Activated naive CD4-positive, alpha-beta T cell (primary cell): ENCODE measurements at regions not wholly inside any gene's neighbourhood (a gene's known extent, or its start where the extent isn't known, plus 50 kb on each side); places are given as distances from the start of the nearest gene placed in this dataset.
"Not testable (repeated sequence)": the region's sequence is repeated elsewhere in the genome, so short reads cannot be mapped to it uniquely, and the experiment has no call there.

Experiments
- DNase-seq, 4 experiments: peaks; one replicate each; lab custom pipeline; 2025; lab: John Stamatoyannopoulos, UW

GRCh38 chr2:236901956-236902355 lies 183.7 kb upstream of the COPS8 start:
- no peak for DNase-seq

DNA sequence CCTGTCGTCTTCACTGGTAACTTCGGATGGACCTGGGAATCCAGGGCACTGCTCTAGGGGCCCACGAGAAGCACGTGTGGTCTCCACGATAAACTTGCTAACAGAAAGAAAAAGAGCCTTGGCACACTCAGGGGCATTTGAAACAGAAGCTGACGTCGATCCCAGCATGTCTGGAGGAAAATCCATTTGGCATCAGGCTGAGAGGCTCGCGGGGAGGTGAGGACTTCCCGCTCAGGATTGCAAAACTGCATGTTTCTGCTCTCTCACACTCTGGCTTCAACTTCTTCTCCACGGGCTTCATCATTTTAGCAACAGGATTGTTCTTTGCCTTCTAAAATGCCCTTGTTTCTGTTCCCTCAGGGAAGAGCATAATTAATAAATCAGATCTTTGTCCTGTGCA lies 181.7 kb upstream of the COPS8 start:
- no peak for DNase-seq

- no peak for DNase-seq
Measured at GRCh38 chr2:236904389-236905263, 181.1 kb upstream of the COPS8 start.

GRCh38 chr2:236905976-236906375 lies 179.7 kb upstream of the COPS8 start:
- DNase-seq: no peak

- no peak for DNase-seq
Measured at GRCh38 chr2:236908439-236909192, 177.1 kb upstream of the COPS8 start.

DNA sequence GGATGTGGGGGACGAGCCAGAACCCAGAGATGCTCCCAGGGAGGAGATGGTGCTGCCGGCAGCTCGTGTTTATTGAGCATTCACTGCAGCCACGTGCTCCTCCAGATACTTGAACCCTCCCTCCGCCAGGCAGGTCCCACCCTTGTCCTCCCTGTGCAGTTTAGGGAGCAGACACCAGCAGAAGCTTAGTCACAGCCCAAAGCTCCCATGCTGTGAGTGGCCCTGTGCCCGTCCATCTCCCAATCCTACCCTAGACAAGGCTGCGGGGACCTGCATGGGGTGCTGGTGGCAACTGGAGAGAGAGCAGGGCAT lies 176.5 kb upstream of the COPS8 start:
- no peak for DNase-seq

- no peak for DNase-seq
Measured at GRCh38 chr2:236909802-236910201, 175.9 kb upstream of the COPS8 start.

GRCh38 chr2:236910781-236911495 lies 174.8 kb upstream of the COPS8 start:
- DNase-seq: no peak

DNA sequence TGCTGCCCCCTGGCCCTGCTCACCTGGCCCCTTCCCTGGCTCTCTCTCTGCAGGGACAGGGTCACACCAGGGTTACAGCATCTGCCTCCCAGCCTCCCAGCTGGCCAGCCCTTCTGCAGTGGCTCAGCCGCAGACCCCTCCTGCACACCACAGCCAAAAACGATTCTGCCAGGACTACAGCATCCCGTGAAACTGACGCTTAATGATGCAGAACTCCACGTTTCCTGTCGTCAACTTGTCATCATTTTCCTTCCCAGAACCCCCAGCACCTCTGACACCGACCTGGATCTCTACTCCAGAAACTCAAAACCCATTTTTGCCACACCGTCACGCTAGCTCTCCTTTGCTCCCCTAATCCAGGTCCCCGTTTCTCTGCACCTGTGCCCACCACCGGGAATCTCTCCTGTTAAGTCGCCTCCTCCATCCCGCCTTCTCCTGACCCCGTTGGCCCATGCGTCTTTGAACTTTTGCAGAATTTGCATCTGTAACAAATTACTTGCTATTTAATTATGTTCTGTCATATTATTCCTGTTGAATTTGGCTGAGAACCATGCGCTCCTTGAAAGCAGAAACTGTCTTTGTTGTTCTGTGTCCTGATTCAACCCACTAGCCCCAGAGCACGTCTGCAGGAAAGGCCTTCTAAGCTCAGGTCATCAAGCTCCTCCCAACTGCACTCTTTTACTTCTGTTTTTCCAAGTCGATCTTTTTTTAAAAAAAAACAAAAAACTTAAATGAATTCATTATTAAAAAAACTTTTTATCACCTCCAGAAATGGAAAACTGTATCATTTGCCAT lies 173.2 kb upstream of the COPS8 start:
- no peak for DNase-seq

DNA sequence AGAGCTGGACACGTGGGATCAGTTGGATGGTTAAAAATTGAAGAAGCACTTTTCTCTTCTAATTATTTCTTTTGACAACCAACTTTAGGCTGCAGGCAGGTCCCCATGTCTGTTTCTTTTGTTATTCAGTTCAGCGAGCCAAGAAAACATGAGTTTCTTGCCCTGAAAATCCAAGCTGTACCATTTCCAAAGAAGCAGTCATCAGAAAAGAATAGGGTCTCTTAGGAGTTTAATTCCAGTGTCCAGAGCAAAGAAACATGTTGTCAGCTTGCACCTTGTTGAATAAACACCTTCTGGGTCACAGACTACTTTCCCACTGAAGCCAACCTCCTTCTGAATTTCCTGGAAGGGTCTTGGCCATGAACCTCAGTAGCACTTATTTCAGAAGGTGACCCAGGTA lies 170.5 kb upstream of the COPS8 start:
- no peak for DNase-seq

- DNase-seq: no peak
Measured at GRCh38 chr2:236915726-236916125, 170.0 kb upstream of the COPS8 start.

DNA sequence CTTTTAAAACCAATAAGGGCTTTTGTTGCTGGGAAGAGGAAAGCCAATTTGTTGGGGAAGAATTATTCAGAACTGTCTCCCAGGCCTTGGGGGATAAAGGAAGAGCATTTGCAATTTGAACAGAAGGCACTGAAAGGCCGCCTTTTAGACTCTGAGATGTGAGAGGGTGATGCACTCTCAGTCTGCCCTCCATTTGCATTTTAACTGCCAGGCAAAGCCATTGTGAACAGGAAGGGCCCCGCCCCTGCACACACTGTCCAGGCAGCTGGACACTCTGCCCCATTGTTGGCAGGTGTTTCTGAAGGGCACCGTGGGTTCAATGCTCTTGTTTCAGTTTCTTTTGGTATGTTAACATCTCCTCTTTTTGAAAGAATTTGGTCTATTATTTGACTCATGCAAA lies 169.5 kb upstream of the COPS8 start:
- no peak for DNase-seq

DNA sequence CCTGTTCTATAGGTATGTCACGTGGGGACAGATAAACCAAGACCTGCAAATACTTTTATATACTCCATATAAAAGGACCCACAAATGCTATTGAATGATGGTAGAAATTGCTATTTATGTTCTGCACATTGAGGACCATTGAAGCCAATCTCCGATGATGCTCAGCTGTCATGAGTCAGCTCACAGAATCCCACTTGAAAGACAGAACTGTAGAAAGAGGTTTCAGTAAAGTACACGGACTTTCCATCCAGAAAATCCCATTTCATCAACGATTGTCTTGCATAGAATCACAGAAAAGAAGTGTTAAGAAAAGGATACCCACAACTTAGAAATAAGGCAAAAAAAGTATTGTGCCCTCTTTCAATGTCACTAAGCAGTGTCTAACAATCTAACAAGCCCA lies 169.0 kb upstream of the COPS8 start:
- DNase-seq: no peak

DNA sequence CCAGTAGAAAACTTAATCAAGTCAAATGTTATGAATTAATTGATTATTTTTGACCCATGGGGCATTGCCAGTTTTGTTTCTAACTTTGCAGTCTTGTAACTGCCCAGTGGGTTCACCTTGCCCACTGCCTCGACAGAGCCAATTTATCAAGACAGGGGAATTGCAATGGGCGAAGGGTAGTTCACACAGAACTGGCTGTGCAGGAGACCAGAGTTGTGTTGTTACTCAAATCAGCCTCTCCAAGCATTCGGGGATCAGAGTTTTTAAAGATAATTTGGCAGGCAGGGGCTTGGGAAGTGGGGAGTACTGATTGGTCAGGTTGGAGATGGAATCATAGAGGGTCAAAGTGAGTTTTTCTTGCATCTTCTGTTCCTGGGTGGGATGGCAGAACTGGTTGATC lies 168.5 kb upstream of the COPS8 start:
- no peak for DNase-seq

- no peak for DNase-seq
Measured at GRCh38 chr2:236918545-236918944, 167.1 kb upstream of the COPS8 start.

- no peak for DNase-seq
Measured at GRCh38 chr2:236919209-236919608, 166.5 kb upstream of the COPS8 start.

DNA sequence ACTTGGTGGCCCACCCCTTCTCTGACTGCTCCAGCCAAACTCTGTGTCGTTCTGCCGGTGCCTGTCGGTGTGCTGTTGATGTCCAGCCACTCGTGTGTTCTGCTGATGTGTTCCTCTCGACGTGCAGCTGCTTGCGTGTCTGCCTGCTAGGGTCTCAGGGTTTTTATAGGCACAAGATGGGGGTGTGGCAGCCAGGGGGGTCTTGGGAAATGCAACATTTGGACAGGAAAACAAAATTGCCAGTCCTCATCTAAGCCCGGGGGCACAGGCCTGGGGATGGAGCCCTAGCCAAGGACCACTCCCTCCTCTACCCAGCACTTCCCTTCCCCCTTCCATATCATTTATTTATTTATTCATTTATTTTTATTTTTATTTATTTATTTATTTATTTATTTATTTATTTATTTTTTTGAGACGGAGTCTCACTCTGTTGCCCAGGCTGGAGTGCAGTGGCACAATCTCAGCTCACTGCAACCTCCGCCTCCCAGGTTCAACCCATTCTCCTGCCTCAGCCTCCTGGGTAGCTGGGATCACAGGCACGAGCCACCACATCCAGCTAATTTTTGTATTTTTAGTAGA lies 165.8 kb upstream of the COPS8 start:
- not testable (repeated sequence) for DNase-seq

- DNase-seq: no peak
Measured at GRCh38 chr2:236922061-236922460, 163.6 kb upstream of the COPS8 start.

DNA sequence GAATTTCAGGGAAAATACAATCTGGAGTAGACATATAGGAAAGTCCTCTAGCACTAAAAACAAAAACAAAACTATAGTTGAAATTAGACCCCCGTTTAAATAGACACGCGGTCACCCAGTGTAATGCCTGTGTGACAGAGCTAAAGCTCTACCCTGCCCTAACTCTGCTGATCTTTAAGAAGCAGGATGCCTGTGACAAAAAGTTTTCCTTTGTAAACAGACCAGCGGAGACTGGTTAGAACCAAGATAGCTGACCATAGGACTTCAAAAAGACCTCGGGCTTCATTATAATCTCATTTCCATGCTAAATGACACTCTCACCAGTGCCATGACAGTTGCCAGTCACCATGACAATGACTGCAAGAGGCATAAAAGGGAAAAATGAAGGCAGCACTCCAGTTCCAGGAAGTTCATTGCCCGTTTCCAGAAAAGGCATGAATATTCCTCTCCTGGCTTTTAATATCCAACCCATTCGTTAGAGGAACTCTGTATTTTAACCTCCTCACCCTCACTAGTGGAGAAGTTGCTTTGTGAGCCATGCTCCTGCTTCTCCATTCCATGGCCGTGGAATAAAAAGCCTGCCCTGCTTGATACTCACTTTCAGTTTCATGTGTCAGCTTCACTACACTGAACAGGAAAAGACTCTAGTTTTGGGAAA lies 157.2 kb upstream of the COPS8 start:
- DNase-seq: no peak

GRCh38 chr2:236932831-236933361 lies 152.8 kb upstream of the COPS8 start:
- no peak for DNase-seq

DNA sequence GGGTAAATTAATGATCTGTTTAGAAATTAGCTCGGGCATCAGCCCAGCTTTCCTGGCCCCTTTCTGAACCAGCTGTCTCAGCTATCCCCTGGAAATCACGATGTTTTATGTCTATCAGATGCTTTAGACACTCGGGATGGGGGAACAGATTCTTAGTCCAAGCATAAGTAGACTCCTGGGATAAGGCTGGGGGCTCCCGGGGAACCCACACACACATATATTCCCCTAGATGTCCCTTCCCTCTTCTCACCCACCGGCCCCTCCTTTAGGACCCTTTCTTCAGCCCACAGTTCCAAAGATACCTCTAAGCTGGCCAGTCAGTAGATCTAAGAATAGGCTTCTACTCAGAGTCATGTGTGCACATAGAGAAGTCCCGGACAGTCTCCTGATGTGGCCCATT lies 151.5 kb upstream of the COPS8 start:
- no peak for DNase-seq
